HG03342 (cell line): ENCODE measurements at regions not wholly inside any gene's neighbourhood (a gene's known extent, or its start where the extent isn't known, plus 50 kb on each side); places are given as distances from the start of the nearest gene placed in this dataset.
A peak's percentile ranks its signal among the peaks of the same experiment; 100 is the strongest.

Source experiments
- ATAC-seq: cut with Tn5 transposase; IDR thresholded peaks from one replicate; pipeline ENCODE4 v1.9.1; 2021; ENCODE audit warnings: mild to moderate bottlenecking, moderate library complexity; ENCODE audit not compliant: unreplicated experiment

DNA sequence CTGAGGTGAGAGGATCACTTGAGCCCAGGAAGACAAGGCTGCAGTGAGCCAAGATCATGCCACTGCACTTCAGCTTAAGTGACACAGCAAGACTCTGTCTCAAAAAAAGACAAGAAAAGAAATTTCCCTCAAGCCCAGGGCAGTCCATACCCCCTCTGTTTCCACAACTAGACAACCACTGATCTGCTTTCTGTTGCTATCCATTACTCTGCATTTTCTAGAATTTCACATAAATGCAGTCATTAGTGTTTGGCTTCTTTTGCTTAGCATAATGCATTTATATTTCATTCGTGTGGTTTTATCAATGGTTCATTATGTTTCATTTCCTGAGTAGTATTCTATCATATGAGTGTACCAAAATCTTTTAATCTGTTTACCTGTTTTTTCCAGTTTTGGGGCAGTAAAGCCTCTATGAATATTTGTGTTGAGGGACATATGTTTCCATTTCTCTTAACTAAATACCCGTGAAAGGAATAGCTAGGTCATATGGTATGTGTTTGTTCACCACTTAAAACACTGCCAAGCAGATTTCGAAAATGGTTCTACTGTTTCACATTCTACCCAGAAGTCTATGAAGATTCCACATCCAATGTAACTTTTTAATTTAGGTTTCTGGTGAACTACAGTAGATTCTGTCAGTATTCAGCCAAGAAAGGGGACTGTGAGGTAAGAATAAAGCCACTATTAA lies 271.8 kb downstream of the ZNF608 start:
- no peak for ATAC-seq

GRCh38 chr5:124468671-124469411 lies 277.6 kb downstream of the ZNF608 start:
- ATAC-seq = no peak

DNA sequence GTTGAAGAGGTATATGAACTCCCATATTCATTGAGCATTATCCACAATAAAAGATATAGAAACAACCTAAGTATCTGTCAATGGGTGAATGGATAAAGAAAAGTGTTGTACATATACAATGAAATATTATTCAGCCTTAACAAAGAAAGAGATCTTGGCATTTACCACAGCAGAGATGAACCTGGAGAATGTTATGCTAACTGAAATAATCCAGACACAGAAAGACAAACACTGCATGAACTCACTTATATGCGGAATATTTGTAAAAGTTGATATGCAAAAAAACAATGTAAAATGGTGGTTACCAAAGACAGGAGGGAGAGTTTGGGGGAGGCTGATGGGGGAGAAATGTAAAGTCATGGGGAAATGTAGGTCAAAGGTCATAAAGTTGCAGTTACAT lies 278.7 kb downstream of the ZNF608 start:
- ATAC-seq = no peak

- no peak for ATAC-seq
Observed at GRCh38 chr5:124466011-124466410, 280.4 kb downstream of the ZNF608 start.

- no peak for ATAC-seq
Observed at GRCh38 chr5:124463851-124464250, 282.6 kb downstream of the ZNF608 start.

DNA sequence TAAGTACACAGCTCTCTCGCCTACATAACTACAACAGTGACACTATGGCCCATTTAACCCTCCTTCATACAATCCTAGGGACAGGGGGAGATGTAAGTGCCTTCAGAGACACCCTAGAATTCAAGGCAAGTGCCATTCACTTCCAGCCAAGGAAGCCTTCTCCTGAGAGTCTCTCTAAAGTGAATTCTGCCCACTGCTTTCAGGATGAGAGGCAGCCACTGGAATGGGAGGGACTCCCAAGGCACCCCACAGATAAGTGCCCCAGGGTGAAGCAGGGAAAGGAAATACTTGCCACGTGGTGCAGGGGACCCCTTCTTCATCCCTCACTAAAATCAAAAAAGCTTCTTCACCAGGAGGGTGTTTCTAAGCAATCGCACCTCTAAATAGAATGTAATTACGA lies 283.7 kb downstream of the ZNF608 start:
- no peak for ATAC-seq

GRCh38 chr5:124461941-124462340 lies 284.5 kb downstream of the ZNF608 start:
- no peak for ATAC-seq

GRCh38 chr5:124461157-124461556 lies 285.3 kb downstream of the ZNF608 start:
- no peak for ATAC-seq

DNA sequence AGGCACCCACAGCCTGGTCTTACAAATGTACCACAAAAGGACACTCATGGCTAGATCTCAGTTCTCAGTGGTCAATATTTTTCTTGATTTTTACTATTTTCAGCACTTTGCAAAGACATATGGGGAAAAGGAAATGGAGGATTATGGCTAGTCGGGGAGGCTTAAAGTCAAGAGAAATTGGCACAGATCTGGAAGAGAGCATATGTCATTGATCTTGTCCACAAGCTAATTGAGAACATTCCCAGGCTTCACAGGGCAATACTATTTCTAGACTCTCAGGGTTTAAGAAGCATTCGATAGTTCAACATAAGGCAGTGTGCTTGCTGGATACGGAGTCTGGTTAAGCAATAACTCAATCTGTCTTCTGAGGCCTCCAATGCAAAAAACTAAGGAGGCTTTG lies 285.8 kb downstream of the ZNF608 start:
- no peak for ATAC-seq

DNA sequence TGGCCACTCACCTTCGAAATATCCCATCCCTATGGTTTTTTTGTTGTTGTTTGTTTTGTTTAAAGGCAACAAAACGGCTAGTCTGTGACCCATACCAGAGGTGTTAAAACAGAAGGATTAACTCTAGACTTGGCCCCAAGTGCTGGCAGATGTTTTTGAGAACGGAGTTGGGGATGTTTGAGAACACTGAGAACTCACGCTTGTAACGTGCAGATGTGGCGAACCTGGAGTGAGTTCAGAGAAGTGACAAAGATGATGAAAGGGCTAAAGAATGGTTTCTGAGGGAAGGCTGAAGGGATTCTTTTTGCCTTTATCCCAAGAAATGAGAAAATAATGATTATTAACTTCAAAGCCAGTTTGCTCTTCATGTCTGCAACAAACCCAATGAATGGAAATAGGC lies 286.5 kb downstream of the ZNF608 start:
- no peak for ATAC-seq

DNA sequence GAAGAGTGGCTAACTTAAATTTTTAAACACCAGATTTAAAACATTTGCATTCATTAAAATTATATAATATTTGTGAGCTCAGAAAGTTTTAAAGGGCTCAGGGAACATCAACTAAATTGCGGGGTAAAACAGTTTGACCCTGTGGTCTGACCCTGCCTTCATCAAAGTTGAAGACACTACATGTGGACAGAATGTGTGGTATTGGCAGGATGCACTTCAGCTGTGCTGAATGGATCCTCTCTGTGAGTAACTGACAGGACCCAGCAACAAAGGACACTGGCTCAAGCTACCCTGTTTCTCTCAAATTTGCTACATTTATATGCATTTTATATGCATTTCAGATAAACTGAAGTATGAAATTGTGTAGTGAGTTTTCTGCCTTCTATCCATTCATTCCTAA lies 288.5 kb downstream of the ZNF608 start:
- ATAC-seq = no peak

DNA sequence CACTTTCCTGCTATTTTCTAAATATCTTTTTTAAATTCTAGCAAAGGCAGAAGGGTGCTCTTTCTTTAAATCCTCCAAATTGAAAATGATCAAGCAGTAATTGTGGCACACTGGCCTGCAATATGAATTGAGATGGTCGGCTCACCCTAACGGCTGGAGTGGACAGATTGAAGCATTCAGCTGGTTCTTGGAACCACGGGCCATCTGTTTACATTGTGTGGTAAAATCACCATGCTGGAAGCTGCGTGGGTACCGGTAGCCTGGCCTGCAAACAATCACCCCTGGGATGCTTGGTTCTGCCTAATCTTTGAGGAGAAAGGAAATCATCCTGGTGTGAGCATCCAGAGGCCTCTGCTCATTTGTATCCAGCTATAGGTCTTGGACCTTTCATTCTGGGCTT lies 289.3 kb downstream of the ZNF608 start:
- no peak for ATAC-seq

DNA sequence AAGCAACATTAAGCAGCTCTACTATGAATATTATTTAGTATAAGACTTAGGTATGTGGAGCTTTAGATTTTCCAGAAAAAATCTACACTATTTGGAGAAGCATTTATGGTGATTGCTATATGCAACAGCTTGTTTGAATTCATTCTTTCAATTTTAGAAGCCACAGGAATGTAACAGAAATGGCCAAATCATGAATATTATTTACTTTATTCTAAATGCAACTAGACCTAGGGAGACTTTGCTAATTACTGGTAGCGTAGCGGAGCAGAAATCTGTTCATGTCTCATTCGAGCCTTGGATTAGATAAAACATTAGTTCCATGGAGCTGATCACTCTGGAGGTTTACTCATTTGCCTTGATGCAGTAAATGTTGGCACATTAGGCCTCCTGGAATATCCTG lies 290.2 kb downstream of the ZNF608 start:
- ATAC-seq = no peak

- no peak for ATAC-seq
Observed at GRCh38 chr5:124454081-124454480, 292.4 kb downstream of the ZNF608 start.

- ATAC-seq = peak; percentile 94
Observed at GRCh38 chr5:124453221-124454051, 293.0 kb downstream of the ZNF608 start.

GRCh38 chr5:124452412-124452811 lies 294.0 kb downstream of the ZNF608 start:
- no peak for ATAC-seq

DNA sequence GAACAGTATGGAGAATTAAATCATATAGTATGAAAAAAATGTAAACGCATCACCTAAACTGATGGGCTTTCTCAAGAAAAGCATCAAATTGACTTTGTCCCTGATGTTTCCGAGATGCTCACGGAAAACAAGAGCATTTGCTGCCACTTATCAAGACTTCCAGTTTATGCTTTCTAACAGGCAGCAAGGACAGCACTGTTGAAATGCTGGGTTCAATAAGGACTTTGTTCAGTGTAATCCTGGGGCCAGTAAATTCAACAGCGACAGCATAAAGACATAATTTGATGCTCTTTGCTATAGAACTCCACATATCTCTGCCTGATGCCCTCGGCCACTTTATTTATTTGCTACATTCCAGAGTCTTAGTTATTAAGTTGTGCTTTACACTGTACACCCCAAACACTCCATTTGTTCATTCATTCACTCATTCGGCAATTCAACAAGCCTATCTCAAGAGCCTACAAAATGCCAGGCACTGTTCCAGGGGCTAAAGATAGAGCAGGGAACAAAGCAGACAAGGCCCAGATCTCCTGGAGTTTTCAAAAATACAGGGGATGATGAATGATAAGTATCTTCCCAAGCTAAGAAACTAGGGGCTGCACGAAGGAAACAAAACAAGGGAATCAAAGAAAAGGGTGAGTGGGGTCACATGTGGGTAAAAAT lies 294.6 kb downstream of the ZNF608 start:
- no peak for ATAC-seq

DNA sequence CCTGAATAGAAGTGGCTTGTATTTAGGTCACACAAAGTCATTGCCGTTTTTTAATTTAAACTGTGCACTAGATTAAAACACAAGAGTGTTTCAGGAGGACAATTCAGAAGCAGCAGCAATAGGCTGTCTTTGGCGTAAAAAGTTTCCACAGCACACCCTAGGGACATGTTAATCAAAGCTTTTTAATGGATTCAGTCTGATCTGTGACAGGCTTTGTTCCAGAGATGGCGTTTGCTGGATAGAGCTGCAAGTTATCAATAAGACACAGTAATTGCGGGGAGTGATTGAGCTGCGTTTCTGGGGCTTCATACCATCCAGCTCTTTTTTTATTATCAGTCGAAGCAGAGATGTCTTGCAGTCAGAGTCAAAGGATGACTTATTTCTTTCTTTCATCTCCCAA lies 300.3 kb downstream of the ZNF608 start:
- ATAC-seq = no peak

- no peak for ATAC-seq
Observed at GRCh38 chr5:124445070-124445619, 301.3 kb downstream of the ZNF608 start.

DNA sequence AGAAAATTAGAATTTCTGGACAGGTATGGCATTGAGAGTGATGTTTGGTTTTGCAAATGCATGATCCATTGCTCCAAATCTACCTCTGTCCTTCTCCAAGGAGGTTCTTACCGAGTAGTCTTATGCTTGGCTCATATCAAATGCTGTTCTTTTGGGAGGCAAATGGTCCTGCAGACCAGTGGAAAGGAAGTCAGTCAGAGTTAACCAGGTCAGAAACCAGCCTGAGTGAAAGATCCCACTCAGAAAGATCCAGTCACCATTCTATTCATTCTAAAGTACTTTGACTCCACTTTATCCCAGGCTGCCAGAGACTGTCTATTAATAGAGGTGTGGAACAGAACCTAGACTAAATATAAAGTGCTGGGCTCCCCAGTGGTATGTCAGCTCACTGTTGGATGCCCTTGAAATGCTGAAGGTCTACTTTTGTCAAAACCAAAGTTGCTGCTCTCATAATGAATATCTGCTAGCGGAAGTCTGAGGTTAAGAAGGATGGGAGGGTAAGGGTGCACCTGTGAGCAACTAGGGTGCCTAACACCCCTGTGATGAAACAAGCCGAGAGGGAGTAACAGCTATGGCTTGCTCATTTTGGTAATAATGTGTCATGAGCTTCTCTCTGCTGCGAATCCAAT lies 302.2 kb downstream of the ZNF608 start:
- peak; percentile 99 for ATAC-seq
